AG04450 (cell line): ENCODE measurements at regions not wholly inside any gene's neighbourhood (a gene's known extent, or its start where the extent isn't known, plus 50 kb on each side); places are given as distances from the start of the nearest gene placed in this dataset.

Source experiments
- CTCF ChIA-PET: fragments of 300-600, 350-600 bp; formaldehyde crosslinking; extraction: SDS; loops from one replicate; lab custom pipeline; 2022; ENCODE audit warnings: antibody characterized with exemption, inconsistent platforms; lab: Charles Lee
- POLR2A ChIA-PET: fragments of 350-600 bp; formaldehyde crosslinking; extraction: SDS; loops from one replicate; lab custom pipeline; 2021; ENCODE audit warnings: antibody characterized with exemption, inconsistent platforms; lab: Yijun Ruan, JAX
- DNase-seq: peaks from one replicate; pipeline ENCODE4 v3.0.0-alpha.2; 2011; ENCODE audit warnings: low read depth, low spot score
- H3K27ac ChIP-seq: one replicate; pipeline ENCODE4 v1.5.1; 2012; ENCODE audit warnings: low read depth, low read length, control low read depth
- H3K27me3 ChIP-seq: one replicate; pipeline ENCODE4 v1.6.0; 2012; ENCODE audit warnings: low read length; ENCODE audit not compliant: control insufficient read depth, insufficient read depth
- H3K4me3 ChIP-seq: 2 replicates; pipeline ENCODE4 v1.5.1; 2011; ENCODE audit warnings: mild to moderate bottlenecking, low read depth, low read length, control low read depth
- H3K9me3 ChIP-seq: 2 replicates; pipeline ENCODE4 v1.5.1; 2012; ENCODE audit warnings: low read length; ENCODE audit not compliant: control insufficient read depth, insufficient read depth
- CTCF ChIP-seq: IDR thresholded peaks from 2 replicates; pipeline ENCODE4 v1.5.1; 2011; ENCODE audit warnings: low read depth, low read length, control low read depth, inconsistent platforms

GRCh38 chr3:150292891-150293290 is 115.2 kb upstream of the TSC22D2 start:
- POLR2A ChIA-PET: interaction anchor here (0.7 to 5.5 kb wide), 5 partner anchors 27 to 120 kb away, joined by 3 to 27 read pairs (median 4); partner anchors contain the start of gene TSC22D2
- peak; percentile 78 for DNase-seq
- Histone ChIP-seq H3K4me3 (no peak overlapping the region), H3K9me3 (no peaks in the 10 kb centered on the region), H3K27ac (peak overlapping the region; percentile 85), H3K27me3 (no peaks in the 10 kb centered on the region)
- CTCF ChIA-PET: interaction anchor here (0.6 kb wide), 1 partner anchor 356 kb away, joined by 3 read pairs; no protein-coding TSS in a partner anchor
- no peak for TF ChIP-seq CTCF

- CTCF ChIA-PET: no interaction called here
- Histone ChIP-seq H3K27me3 (no peaks in the 10 kb centered on the region), H3K27ac (no peak overlapping the region), H3K4me3 (no peak overlapping the region), H3K9me3 (no peaks in the 10 kb centered on the region)
- DNase-seq: no peak
- no peak for TF ChIP-seq CTCF
- POLR2A ChIA-PET: interaction anchor here (5.5 kb wide), 1 partner anchor 117 kb away, joined by 27 read pairs; the partner anchor contains the start of gene TSC22D2
Measured at GRCh38 chr3:150291515-150291914, 116.6 kb upstream of the TSC22D2 start.

- Histone ChIP-seq H3K9me3 (no peaks in the 10 kb centered on the region; the same call in 1 of the 2 replicates), H3K27ac (no peak overlapping the region), H3K4me3 (no peak overlapping the region), H3K27me3 (no peaks in the 10 kb centered on the region)
- CTCF ChIA-PET: interaction anchor here (0.5 to 1.9 kb wide), 8 partner anchors 8 to 1821 kb away, joined by 3 to 6 read pairs (median 4); no protein-coding TSS in a partner anchor
- peak; percentile 56 for TF ChIP-seq CTCF
- DNase-seq: no peak
- POLR2A ChIA-PET: interaction anchor here (0.7 kb wide), 1 partner anchor 38 kb away, joined by 7 read pairs; no protein-coding TSS in a partner anchor
Measured at GRCh38 chr3:150286390-150287147, 121.5 kb upstream of the TSC22D2 start.

- DNase-seq: no peak
- Histone ChIP-seq H3K9me3 (peaks cover 4% of the 10 kb centered on the region), H3K27me3 (no peaks in the 10 kb centered on the region), H3K27ac (no peak overlapping the region), H3K4me3 (no peak overlapping the region)
- CTCF ChIA-PET: interaction anchor here (0.6 to 1.9 kb wide), 4 partner anchors 9 to 210 kb away, joined by 3 to 6 read pairs (median 4); no protein-coding TSS in a partner anchor
- POLR2A ChIA-PET: no interaction called here
- no peak for TF ChIP-seq CTCF
Measured at GRCh38 chr3:150285601-150286000, 122.5 kb upstream of the TSC22D2 start.

GRCh38 chr3:150278843-150279381 is 129.2 kb upstream of the TSC22D2 start:
- Histone ChIP-seq H3K4me3 (no peak overlapping the region), H3K27ac (no peak overlapping the region), H3K27me3 (no peaks in the 10 kb centered on the region), H3K9me3 (peaks cover 9% of the 10 kb centered on the region)
- POLR2A ChIA-PET: no interaction called here
- TF ChIP-seq CTCF: no peak
- DNase-seq: no peak
- CTCF ChIA-PET: no interaction called here
